GM12878 (cell line): ENCODE measurements at regions not wholly inside any gene's neighbourhood (a gene's known extent, or its start where the extent isn't known, plus 50 kb on each side); places are given as distances from the start of the nearest gene placed in this dataset.

Experiments
- ATAC-seq: fragments of 200-7000 bp; cut with Tn5 transposase; 3 replicates; pipeline ENCODE4 v1.9.1; 2020; ENCODE audit warnings: mild to moderate bottlenecking, moderate library complexity
- BruUV-seq: library from RNA; stranded (reverse); fragments of 400-500 nt; replicated peaks from 2 replicates; lab custom pipeline; 2021; lab: Mats Ljungman, UMichigan
- CTCF ChIA-PET: fragments of 300-600 bp; sonication (Branson Sonifier 250); formaldehyde crosslinking; extraction: SDS; loops from one replicate; lab custom pipeline; 2021; ENCODE audit warnings: inconsistent platforms; lab: Yijun Ruan, JAX
- POLR2A ChIA-PET: fragments of 350-600 bp; formaldehyde crosslinking; extraction: SDS; loops from one replicate; lab custom pipeline; 2021; ENCODE audit warnings: inconsistent platforms; lab: Charles Lee
- RAD21 ChIA-PET: fragments of 300-600 bp; sonication (Branson Sonifier 250); formaldehyde crosslinking; loops from one replicate; lab custom pipeline; 2023; ENCODE audit warnings: antibody characterized with exemption; ENCODE audit not compliant: unreplicated experiment; lab: Charles Lee
- SMC1A ChIA-PET: fragments of 300-600 bp; sonication (Branson Sonifier 250); formaldehyde crosslinking; loops from one replicate; lab custom pipeline; 2023; ENCODE audit not compliant: unreplicated experiment, uncharacterized antibody; lab: Charles Lee
- DNase-seq: peaks from one replicate; pipeline ENCODE4 v3.0.0-alpha.2; 2011; ENCODE audit warnings: low read depth, low spot score
- FAIRE-seq: peaks from 3 replicates; lab custom pipeline; 2011; peaks lifted over from hg19 to GRCh38; lab: Jason Lieb, UNC
- H2AFZ ChIP-seq: 2 replicates; pipeline ENCODE4 v1.6.0; 2011; ENCODE audit warnings: low read depth, low read length, control low read depth; ENCODE audit not compliant: control insufficient read depth
- H3K27ac ChIP-seq: 2 replicates; pipeline ENCODE4 v1.5.1; 2011; ENCODE audit warnings: control low read depth; ENCODE audit not compliant: control insufficient read depth, insufficient read depth
- H3K27me3 ChIP-seq, 2 experiments: replicated peaks in 1 of 2; 2 replicates each; pipeline versions ENCODE4 v1.6.0 to v1.6.1; 2011; ENCODE audit warnings: low read length in 1 of 2; ENCODE audit not compliant: control insufficient read depth in 2 of 2, insufficient read depth in 2 of 2
- H3K36me3 ChIP-seq, 2 experiments: 2 replicates each; pipeline ENCODE4 v1.5.1; 2011; ENCODE audit warnings: low read length in 1 of 2; ENCODE audit not compliant: control insufficient read depth in 2 of 2, insufficient read depth in 2 of 2
- H3K4me1 ChIP-seq: 2 replicates; pipeline ENCODE4 v1.6.1; 2011; ENCODE audit warnings: mild to moderate bottlenecking, low read length, moderate library complexity, mixed read lengths; ENCODE audit not compliant: control insufficient read depth, insufficient read depth
- H3K4me2 ChIP-seq: 2 replicates; pipeline ENCODE4 v1.6.0; 2011; ENCODE audit warnings: control low read depth; ENCODE audit not compliant: control insufficient read depth, insufficient read depth
- H3K4me3 ChIP-seq: fragments of 200-600 bp; sonication (generic); 2 replicates; pipeline ENCODE4 v1.5.1; 2016
- H3K79me2 ChIP-seq: 2 replicates; pipeline ENCODE4 v1.6.0; 2011; ENCODE audit warnings: low read length; ENCODE audit not compliant: control insufficient read depth, insufficient read depth
- H3K9ac ChIP-seq: 2 replicates; pipeline ENCODE4 v1.8.0; 2011; ENCODE audit warnings: low read length, control low read depth, mixed read lengths; ENCODE audit not compliant: control insufficient read depth, insufficient read depth
- H3K9me3 ChIP-seq: replicated peaks from 3 replicates; pipeline ENCODE4 v1.5.1; 2011; ENCODE audit warnings: mild to moderate bottlenecking, low read length; ENCODE audit not compliant: control insufficient read depth, insufficient read depth
- H4K20me1 ChIP-seq: 2 replicates; pipeline ENCODE4 v1.6.0; 2011; ENCODE audit not compliant: control insufficient read depth, insufficient read depth
- CHD2 ChIP-seq: IDR thresholded peaks from 2 replicates; pipeline ENCODE4 v1.6.1; 2011; ENCODE audit warnings: low read depth, low read length, improper control_type of control experiment, borderline replicate concordance
- KLF5 ChIP-seq: fragments of 450-650 bp; IDR thresholded peaks from 2 replicates; pipeline ENCODE4 v1.6.1; 2014; ENCODE audit warnings: mild to moderate bottlenecking; ENCODE audit not compliant: partially characterized antibody
- MEF2A ChIP-seq: IDR thresholded peaks from 2 replicates; pipeline ENCODE4 v1.6.1; 2011; ENCODE audit warnings: low read depth, mild to moderate bottlenecking, low read length, moderate library complexity; ENCODE audit not compliant: insufficient read depth
- SMARCA5 ChIP-seq: fragments of 450-650 bp; IDR thresholded peaks from 2 replicates; pipeline ENCODE4 v1.6.1; 2017; ENCODE audit warnings: mild to moderate bottlenecking
- TARDBP ChIP-seq: IDR thresholded peaks from 2 replicates; pipeline ENCODE4 v1.6.1; 2016; ENCODE audit warnings: borderline replicate concordance
- ZNF24 ChIP-seq: fragments of 450-650 bp; IDR thresholded peaks from 2 replicates; pipeline ENCODE4 v1.6.1; 2017; ENCODE audit warnings: antibody characterized with exemption, mild to moderate bottlenecking
- ZZZ3 ChIP-seq: IDR thresholded peaks from 2 replicates; pipeline ENCODE4 v1.6.1; 2011; ENCODE audit warnings: low read depth; ENCODE audit not compliant: control insufficient read depth, insufficient read length
- WGBS: methylation state at CpG from one replicate; pipeline ENCODE4 v1.1.6; 2016; ENCODE audit warnings: low lambda C conversion rate; ENCODE audit not compliant: insufficient replicate concordance, insufficient coverage; ENCODE audit errors: missing lambda C conversion rate; 5-methylcytosine and 5-hydroxymethylcytosine counted together
- in situ Hi-C: fragments of 300-500 bp; cut with MboI; formaldehyde crosslinking; loops from 9 replicates; pipeline ENCODE4 v1.14.3; 2018; ENCODE audit warnings: mixed read lengths
- intact Hi-C: fragments of 100-400 bp; cut with micrococcal nuclease; formaldehyde crosslinking; loops from one replicate; pipeline ENCODE4 v1.14.2; 2022; ENCODE audit not compliant: unreplicated experiment

GRCh38 chr13:70223911-70224310 is 115.7 kb upstream of the KLHL1 start:
- no peak for FAIRE-seq

DNA sequence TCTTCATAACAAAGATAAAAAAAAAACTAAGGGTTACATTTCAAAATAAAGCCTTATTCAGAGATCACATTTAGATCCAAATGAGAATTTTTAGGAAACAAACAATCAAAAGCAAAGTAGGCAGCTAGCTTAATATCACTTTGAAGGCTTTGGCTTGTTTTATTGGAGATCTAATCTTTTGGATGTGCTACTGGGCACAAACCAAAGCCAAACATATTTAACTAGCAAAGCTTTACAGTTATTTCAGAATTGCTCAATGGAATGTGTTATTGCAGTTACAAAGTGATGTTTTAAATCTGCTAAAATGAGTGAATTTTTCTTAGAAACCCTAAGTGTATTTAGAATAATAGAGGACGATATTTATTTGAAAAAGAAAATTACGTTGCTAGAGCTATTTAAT is 114.7 kb upstream of the KLHL1 start:
- no peak for DNase-seq
- RAD21 ChIA-PET: no interaction called here
- 2% methylated on average over 2 of the region's 2 CpGs for WGBS
- no peaks in the 10 kb centered on the region for H4K20me1 ChIP-seq
- CTCF ChIA-PET: no interaction called here
- H3K79me2 ChIP-seq: no peaks in the 10 kb centered on the region
- TF ChIP-seq ZZZ3: no peak
- TF ChIP-seq MEF2A: no peak
- no peak for TF ChIP-seq KLF5
- no peak for TF ChIP-seq CHD2
- no peak overlapping the region for H3K9ac ChIP-seq
- H3K4me1 ChIP-seq: no peaks in the 10 kb centered on the region
- POLR2A ChIA-PET: no interaction called here
- SMC1A ChIA-PET: interaction anchor here (0.6 kb wide), 1 partner anchor 367 kb away, joined by 3 read pairs; no protein-coding TSS in a partner anchor
- no peak overlapping the region for H2AFZ ChIP-seq
- intact Hi-C loops: no loop called here
- in situ Hi-C loops: no loop called here
- H3K4me3 ChIP-seq: no peak overlapping the region
- ATAC-seq: no peak
- no peak overlapping the region for H3K27ac ChIP-seq
- H3K9me3 ChIP-seq: no peaks in the 10 kb centered on the region
- no peak overlapping the region for H3K4me2 ChIP-seq
- H3K27me3 ChIP-seq: no peaks in the 10 kb centered on the region
- no peaks in the 10 kb centered on the region for H3K36me3 ChIP-seq
- no TSS peak for BruUV-seq
- no peak for FAIRE-seq

More at GRCh38 chr13:70223911-70224310, 115.7 kb upstream of the KLHL1 start:
- Histone ChIP-seq H3K27me3 (no peaks in the 10 kb centered on the region), H3K9ac (no peak overlapping the region), H3K9me3 (no peaks in the 10 kb centered on the region), H3K27ac (no peak overlapping the region), H3K79me2 (no peaks in the 10 kb centered on the region), H3K4me2 (no peak overlapping the region), H3K4me3 (no peak overlapping the region), H2AFZ (no peak overlapping the region), H3K36me3 (no peaks in the 10 kb centered on the region), H4K20me1 (no peaks in the 10 kb centered on the region), H3K4me1 (no peaks in the 10 kb centered on the region)
- in situ Hi-C loops (no loop called here), intact Hi-C loops (no loop called here)
- ChIA-PET POLR2A (no interaction called here), RAD21 (no interaction called here), CTCF (no interaction called here), SMC1A (no interaction called here)
- WGBS: 49% methylated on average over 6 of the region's 6 CpGs
- TF ChIP-seq ZNF24 (no peak), SMARCA5 (no peak), TARDBP (no peak)
- ATAC-seq (no peak), DNase-seq (no peak)
- BruUV-seq: no TSS peak
